ENCODE measurements at regions not wholly inside any gene's neighbourhood (a gene's known extent, or its start where the extent isn't known, plus 50 kb on each side); places are given as distances from the start of the nearest gene placed in this dataset.

- Histone ChIP-seq H3K9me3 (replicated peaks; ENCODE audit: control insufficient read depth, low read depth, low read length) (no peaks in the 10 kb centered on the region), H3K36me3 (ENCODE audit: control insufficient read depth, insufficient read depth, low read length) (no peaks in the 10 kb centered on the region), H3K27ac (ENCODE audit: low read length) (no peak overlapping the region), H3K27me3 (ENCODE audit: control insufficient read depth, insufficient read depth, low read length) (no peaks in the 10 kb centered on the region), H3K4me1 (ENCODE audit: control insufficient read depth, insufficient read depth, low read length) (peaks cover 11% of the 10 kb centered on the region), H3K4me3 (ENCODE audit: low read length) (no peak overlapping the region)
- peak; percentile 72 for DNase-seq
- WGBS (ENCODE audit: insufficient coverage), result 54% methylated on average over 8 of the region's 11 CpGs
Observed at GRCh38 chr2:65746931-65747675, 314.7 kb upstream of the SPRED2 start.

DNA sequence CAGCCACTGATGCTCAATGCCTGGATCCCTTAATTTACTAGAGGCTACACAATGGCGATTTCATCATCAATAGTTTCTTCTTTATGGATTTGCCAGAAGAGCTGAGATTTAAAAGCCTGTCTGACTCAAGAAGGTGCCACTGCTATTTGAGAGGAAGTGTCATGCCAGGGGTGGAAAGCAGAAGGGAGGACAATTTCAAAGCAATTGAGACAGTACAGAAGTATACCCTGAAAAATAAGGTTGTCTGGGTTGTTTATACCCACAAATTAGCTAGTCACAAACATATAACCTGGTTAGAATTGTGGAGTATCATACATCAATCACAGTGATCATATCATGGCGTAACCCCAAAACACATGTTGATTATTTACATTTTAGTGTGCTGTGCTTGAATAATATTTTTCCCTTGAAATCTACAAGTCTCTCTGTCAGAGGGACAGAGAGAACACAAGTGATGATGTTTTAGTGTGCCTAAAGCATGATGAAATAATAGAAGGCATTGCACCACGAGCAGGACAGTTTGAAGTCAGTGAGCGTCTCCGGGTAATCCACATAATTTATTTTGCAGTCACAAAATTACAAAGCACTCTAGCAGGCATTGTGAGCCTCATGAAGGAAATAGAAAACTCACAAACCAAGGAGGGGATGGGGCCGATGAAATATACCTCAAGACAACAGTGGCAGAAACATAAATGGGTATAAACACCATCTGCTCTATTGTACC is 312.2 kb upstream of the SPRED2 start:
- Histone ChIP-seq H3K4me3 (ENCODE audit: low read length) (no peak overlapping the region), H3K9me3 (replicated peaks; ENCODE audit: control insufficient read depth, low read depth, low read length) (no peaks in the 10 kb centered on the region), H3K27me3 (ENCODE audit: control insufficient read depth, insufficient read depth, low read length) (no peaks in the 10 kb centered on the region), H3K36me3 (ENCODE audit: control insufficient read depth, insufficient read depth, low read length) (no peaks in the 10 kb centered on the region), H3K4me1 (ENCODE audit: control insufficient read depth, insufficient read depth, low read length) (peaks cover 6% of the 10 kb centered on the region), H3K27ac (ENCODE audit: low read length) (no peak overlapping the region)
- DNase-seq, result no peak
- WGBS (ENCODE audit: insufficient coverage), result no CpG with 5 or more reads among the region's 6 CpGs

GRCh38 chr2:65742977-65743376 is 310.6 kb upstream of the SPRED2 start:
- WGBS (ENCODE audit: insufficient coverage), result no CpG with 5 or more reads among the region's 1 CpG
- no peak for DNase-seq
- Histone ChIP-seq H3K4me3 (ENCODE audit: low read length) (no peak overlapping the region), H3K27ac (ENCODE audit: low read length) (no peak overlapping the region), H3K9me3 (replicated peaks; ENCODE audit: control insufficient read depth, low read depth, low read length) (no peaks in the 10 kb centered on the region), H3K27me3 (ENCODE audit: control insufficient read depth, insufficient read depth, low read length) (no peaks in the 10 kb centered on the region), H3K4me1 (ENCODE audit: control insufficient read depth, insufficient read depth, low read length) (peaks cover 6% of the 10 kb centered on the region), H3K36me3 (ENCODE audit: control insufficient read depth, insufficient read depth, low read length) (no peaks in the 10 kb centered on the region)

- DNase-seq, result no peak
- H3K4me1 ChIP-seq (ENCODE audit: control insufficient read depth, insufficient read depth, low read length), result no peaks in the 10 kb centered on the region
- WGBS (ENCODE audit: insufficient coverage), result no CpG with 5 or more reads among the region's 1 CpG
- H3K27ac ChIP-seq (ENCODE audit: low read length), result no peak overlapping the region
- no peaks in the 10 kb centered on the region for H3K27me3 ChIP-seq (ENCODE audit: control insufficient read depth, insufficient read depth, low read length)
- no peak overlapping the region for H3K4me3 ChIP-seq (ENCODE audit: low read length)
- H3K36me3 ChIP-seq (ENCODE audit: control insufficient read depth, insufficient read depth, low read length), result no peaks in the 10 kb centered on the region
- H3K9me3 ChIP-seq (replicated peaks; ENCODE audit: control insufficient read depth, low read depth, low read length), result no peaks in the 10 kb centered on the region
Observed at GRCh38 chr2:65739927-65740326, 307.5 kb upstream of the SPRED2 start.

DNA sequence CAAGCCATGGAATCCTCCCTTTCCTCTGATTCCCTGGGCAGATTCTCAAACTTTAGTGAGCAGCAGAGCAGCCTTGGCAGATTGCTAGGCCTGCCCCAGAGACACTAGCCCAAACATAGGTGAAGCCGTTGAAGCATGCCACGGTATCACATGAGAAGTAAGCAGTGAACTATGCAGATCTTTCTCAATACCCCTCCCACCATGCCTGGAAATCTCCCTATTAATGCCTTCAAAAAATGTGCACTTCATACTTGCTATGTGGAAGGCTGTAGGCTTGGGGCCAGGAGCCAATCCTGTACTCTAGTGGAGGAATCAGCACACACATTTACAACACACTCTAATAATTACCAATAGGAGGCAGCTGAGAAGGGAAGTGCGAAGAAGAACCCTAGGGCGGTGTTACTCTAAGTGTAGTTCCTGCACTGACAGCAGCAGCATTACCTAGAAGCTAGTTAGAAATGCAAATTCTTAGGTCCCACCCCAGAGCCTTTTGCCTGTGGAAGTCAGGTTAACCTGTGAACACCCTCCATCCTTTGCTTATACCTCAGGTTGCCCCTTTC is 305.1 kb upstream of the SPRED2 start:
- DNase-seq, result no peak
- WGBS (ENCODE audit: insufficient coverage), result 89% methylated on average over 3 of the region's 4 CpGs
- H3K27me3 ChIP-seq (ENCODE audit: control insufficient read depth, insufficient read depth, low read length), result no peaks in the 10 kb centered on the region
- no peaks in the 10 kb centered on the region for H3K9me3 ChIP-seq (replicated peaks; ENCODE audit: control insufficient read depth, low read depth, low read length)
- H3K27ac ChIP-seq (ENCODE audit: low read length), result no peak overlapping the region
- no peaks in the 10 kb centered on the region for H3K36me3 ChIP-seq (ENCODE audit: control insufficient read depth, insufficient read depth, low read length)
- no peak overlapping the region for H3K4me3 ChIP-seq (ENCODE audit: low read length)
- H3K4me1 ChIP-seq (ENCODE audit: control insufficient read depth, insufficient read depth, low read length), result no peaks in the 10 kb centered on the region

- no peak overlapping the region for H3K27ac ChIP-seq (ENCODE audit: low read length)
- DNase-seq, result no peak
- H3K4me1 ChIP-seq (ENCODE audit: control insufficient read depth, insufficient read depth, low read length), result no peaks in the 10 kb centered on the region
- no peaks in the 10 kb centered on the region for H3K27me3 ChIP-seq (ENCODE audit: control insufficient read depth, insufficient read depth, low read length)
- H3K36me3 ChIP-seq (ENCODE audit: control insufficient read depth, insufficient read depth, low read length), result no peaks in the 10 kb centered on the region
- peaks cover 1% of the 10 kb centered on the region for H3K9me3 ChIP-seq (replicated peaks; ENCODE audit: control insufficient read depth, low read depth, low read length)
- no peak overlapping the region for H3K4me3 ChIP-seq (ENCODE audit: low read length)
- WGBS (ENCODE audit: insufficient coverage), result 81% methylated on average over 7 of the region's 12 CpGs
Observed at GRCh38 chr2:65731476-65731875, 299.1 kb upstream of the SPRED2 start.

DNA sequence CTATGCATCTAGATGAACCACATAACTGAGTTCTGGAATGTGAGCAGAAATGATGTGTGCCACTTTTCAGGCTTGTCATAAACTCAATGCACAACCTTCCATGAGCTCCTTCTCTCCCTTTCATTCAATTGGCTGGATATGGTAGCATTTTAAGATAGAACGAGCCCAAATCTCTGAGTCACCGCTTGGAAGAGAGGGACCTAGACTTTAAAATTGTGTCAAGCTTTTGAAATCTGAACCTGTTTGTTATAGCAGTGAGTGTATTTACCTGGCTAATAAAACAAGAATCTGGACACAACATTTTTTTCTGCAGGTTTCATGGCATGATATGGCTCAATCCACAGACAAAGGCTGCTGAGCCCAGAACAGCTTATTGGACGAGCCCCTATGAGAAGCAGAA is 297.8 kb upstream of the SPRED2 start:
- H3K4me3 ChIP-seq (ENCODE audit: low read length), result no peak overlapping the region
- 50% methylated on average over 1 of the region's 3 CpGs for WGBS (ENCODE audit: insufficient coverage)

DNA sequence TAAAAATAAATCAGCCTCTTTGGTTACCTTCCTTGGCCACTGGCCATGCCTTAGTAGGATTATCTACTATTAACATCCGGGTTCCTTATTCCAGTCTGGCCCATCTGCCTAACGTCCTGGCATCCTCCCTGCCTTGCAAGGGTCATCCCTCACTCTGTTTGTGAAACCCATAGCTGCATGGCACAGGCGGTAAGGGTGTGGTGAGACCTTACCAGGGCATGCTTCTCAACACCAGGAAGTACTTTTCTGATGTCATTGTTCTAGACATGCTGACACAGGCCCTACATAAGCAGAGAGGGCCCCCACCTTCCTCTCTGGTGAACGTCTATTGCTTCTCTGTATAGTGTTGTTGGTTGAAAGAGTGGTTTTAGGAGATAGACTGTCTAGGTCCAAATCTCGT is 296.8 kb upstream of the SPRED2 start:
- Histone ChIP-seq H3K9me3 (replicated peaks; ENCODE audit: control insufficient read depth, low read depth, low read length) (peaks cover 2% of the 10 kb centered on the region), H3K27ac (ENCODE audit: low read length) (no peak overlapping the region), H3K4me3 (ENCODE audit: low read length) (no peak overlapping the region), H3K27me3 (ENCODE audit: control insufficient read depth, insufficient read depth, low read length) (no peaks in the 10 kb centered on the region), H3K4me1 (ENCODE audit: control insufficient read depth, insufficient read depth, low read length) (no peaks in the 10 kb centered on the region), H3K36me3 (ENCODE audit: control insufficient read depth, insufficient read depth, low read length) (no peaks in the 10 kb centered on the region)
- DNase-seq, result no peak
- WGBS (ENCODE audit: insufficient coverage), result 47% methylated on average over 3 of the region's 5 CpGs

More for the DNA sequence above, 297.8 kb upstream of the SPRED2 start:
- H3K27me3 ChIP-seq (ENCODE audit: control insufficient read depth, insufficient read depth, low read length), result no peaks in the 10 kb centered on the region
- H3K9me3 ChIP-seq (replicated peaks; ENCODE audit: control insufficient read depth, low read depth, low read length), result peaks cover 2% of the 10 kb centered on the region
- H3K27ac ChIP-seq (ENCODE audit: low read length), result no peak overlapping the region
- no peak for DNase-seq
- no peaks in the 10 kb centered on the region for H3K36me3 ChIP-seq (ENCODE audit: control insufficient read depth, insufficient read depth, low read length)
- H3K4me1 ChIP-seq (ENCODE audit: control insufficient read depth, insufficient read depth, low read length), result no peaks in the 10 kb centered on the region

DNA sequence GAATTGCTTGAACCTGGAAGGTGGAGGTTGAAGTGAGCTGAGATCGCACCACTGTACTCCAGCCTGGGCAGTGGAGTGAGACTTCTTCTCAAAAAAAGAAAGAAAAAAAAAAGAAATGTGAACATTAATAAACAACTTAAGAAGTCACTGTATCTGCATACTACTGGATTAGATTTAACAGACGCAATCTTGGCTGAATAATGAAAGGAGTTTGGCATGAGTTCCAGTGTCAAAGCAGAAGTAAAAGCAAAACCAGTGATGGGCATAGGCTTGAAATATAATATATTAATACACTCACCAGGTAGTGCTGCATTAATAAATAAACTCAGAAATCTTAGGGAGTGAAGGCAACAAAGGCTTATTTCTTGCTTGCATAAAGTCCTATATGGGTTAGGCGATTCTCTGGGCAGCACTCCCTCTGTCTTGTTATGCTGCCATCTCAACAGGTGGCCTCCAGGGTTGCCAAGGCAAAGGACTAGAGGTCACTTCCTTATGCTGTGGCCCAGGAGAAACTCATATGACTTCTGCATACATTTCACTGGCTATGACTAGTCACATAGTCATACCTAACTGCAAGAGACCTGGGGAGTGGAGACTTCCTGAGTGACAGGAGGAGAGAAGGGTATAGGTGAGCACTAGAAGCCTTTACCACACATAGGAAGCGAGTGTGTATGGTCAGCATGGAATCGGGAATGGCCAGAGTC is 296.2 kb upstream of the SPRED2 start:
- 100% methylated on average over 1 of the region's 5 CpGs for WGBS (ENCODE audit: insufficient coverage)
- H3K27me3 ChIP-seq (ENCODE audit: control insufficient read depth, insufficient read depth, low read length), result no peaks in the 10 kb centered on the region
- DNase-seq, result peak; percentile 16

DNA sequence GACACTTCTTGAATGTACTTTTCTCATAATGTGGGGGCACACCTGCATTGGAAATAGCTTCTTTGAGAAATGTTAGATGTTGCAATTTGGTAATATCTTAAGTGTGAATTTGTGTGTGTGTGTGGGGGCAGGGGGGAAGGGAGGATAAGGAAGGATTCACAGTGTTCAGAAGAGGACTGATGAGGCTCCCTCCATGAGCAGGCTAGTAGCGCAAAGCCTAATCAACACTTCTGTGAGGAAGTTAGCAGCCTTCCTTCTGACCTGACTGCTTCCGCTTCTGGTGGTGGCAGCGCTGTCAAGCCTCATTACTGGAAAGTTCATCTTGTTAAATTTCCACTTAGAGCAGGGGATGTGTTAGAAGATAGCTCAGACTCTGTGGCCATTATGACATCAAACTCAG is 295.4 kb upstream of the SPRED2 start:
- H3K4me1 ChIP-seq (ENCODE audit: control insufficient read depth, insufficient read depth, low read length), result no peaks in the 10 kb centered on the region
- no peak overlapping the region for H3K4me3 ChIP-seq (ENCODE audit: low read length)
- no peak for DNase-seq
- H3K36me3 ChIP-seq (ENCODE audit: control insufficient read depth, insufficient read depth, low read length), result no peaks in the 10 kb centered on the region
- H3K9me3 ChIP-seq (replicated peaks; ENCODE audit: control insufficient read depth, low read depth, low read length), result peaks cover 2% of the 10 kb centered on the region
- WGBS (ENCODE audit: insufficient coverage), result 89% methylated on average over 3 of the region's 3 CpGs
- H3K27ac ChIP-seq (ENCODE audit: low read length), result no peak overlapping the region
- peaks cover 3% of the 10 kb centered on the region for H3K27me3 ChIP-seq (ENCODE audit: control insufficient read depth, insufficient read depth, low read length)

More for the DNA sequence above, 296.2 kb upstream of the SPRED2 start:
- Histone ChIP-seq H3K36me3 (ENCODE audit: control insufficient read depth, insufficient read depth, low read length) (no peaks in the 10 kb centered on the region), H3K4me1 (ENCODE audit: control insufficient read depth, insufficient read depth, low read length) (no peaks in the 10 kb centered on the region), H3K4me3 (ENCODE audit: low read length) (no peak overlapping the region), H3K27ac (ENCODE audit: low read length) (no peak overlapping the region), H3K9me3 (replicated peaks; ENCODE audit: control insufficient read depth, low read depth, low read length) (peaks cover 2% of the 10 kb centered on the region)

Measured in muscle of leg (tissue), 3 donors.